ENCODE measurements at regions not wholly inside any gene's neighbourhood (a gene's known extent, or its start where the extent isn't known, plus 50 kb on each side); places are given as distances from the start of the nearest gene placed in this dataset.

DNA sequence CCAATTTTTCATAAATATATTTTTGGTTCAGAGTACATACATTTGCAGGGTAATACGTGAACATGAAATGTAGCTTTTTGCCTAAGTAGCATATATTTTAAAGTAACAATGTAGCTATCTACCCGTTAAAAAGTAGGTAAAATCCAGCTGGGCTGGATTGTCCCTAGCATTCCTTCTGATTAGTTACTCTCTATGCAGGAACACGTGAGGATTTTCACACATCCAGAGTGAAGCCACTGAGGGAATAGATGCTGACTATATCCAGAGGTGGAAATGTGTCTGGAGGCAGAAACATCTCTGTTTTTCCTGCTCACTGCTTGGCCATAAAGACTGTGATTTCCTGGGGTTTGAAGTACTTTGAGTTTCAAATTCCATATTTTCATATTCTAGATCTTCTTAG, 338.9 kb upstream of the KIAA1217 start:
- TF ChIP-seq, protein P1, sequence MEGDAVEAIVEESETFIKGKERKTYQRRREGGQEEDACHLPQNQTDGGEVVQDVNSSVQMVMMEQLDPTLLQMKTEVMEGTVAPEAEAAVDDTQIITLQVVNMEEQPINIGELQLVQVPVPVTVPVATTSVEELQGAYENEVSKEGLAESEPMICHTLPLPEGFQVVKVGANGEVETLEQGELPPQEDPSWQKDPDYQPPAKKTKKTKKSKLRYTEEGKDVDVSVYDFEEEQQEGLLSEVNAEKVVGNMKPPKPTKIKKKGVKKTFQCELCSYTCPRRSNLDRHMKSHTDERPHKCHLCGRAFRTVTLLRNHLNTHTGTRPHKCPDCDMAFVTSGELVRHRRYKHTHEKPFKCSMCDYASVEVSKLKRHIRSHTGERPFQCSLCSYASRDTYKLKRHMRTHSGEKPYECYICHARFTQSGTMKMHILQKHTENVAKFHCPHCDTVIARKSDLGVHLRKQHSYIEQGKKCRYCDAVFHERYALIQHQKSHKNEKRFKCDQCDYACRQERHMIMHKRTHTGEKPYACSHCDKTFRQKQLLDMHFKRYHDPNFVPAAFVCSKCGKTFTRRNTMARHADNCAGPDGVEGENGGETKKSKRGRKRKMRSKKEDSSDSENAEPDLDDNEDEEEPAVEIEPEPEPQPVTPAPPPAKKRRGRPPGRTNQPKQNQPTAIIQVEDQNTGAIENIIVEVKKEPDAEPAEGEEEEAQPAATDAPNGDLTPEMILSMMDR (IDR thresholded peaks at IDR 0.05): no peak
- peaks cover 0 to 11% (median 0%) of the 10 kb centered on the region in 7 donors for H3K27me3 ChIP-seq
- ATAC-seq: no peak
- no peak for DNase-seq
- intact Hi-C loops (cut with DNase I): no loop called here
- H3K36me3 ChIP-seq: no peaks in the 10 kb centered on the region
- H3K4me1 ChIP-seq: peaks cover 0 to 5% (median 0%) of the 10 kb centered on the region in 9 donors
- H3K27ac ChIP-seq: no peak overlapping the region
- H3K9me3 ChIP-seq: no peaks in the 10 kb centered on the region
- no peak overlapping the region for H3K4me3 ChIP-seq
- WGBS, 2 donors: 69 to 71% methylated on average over 3 of the region's 3 CpGs

DNA sequence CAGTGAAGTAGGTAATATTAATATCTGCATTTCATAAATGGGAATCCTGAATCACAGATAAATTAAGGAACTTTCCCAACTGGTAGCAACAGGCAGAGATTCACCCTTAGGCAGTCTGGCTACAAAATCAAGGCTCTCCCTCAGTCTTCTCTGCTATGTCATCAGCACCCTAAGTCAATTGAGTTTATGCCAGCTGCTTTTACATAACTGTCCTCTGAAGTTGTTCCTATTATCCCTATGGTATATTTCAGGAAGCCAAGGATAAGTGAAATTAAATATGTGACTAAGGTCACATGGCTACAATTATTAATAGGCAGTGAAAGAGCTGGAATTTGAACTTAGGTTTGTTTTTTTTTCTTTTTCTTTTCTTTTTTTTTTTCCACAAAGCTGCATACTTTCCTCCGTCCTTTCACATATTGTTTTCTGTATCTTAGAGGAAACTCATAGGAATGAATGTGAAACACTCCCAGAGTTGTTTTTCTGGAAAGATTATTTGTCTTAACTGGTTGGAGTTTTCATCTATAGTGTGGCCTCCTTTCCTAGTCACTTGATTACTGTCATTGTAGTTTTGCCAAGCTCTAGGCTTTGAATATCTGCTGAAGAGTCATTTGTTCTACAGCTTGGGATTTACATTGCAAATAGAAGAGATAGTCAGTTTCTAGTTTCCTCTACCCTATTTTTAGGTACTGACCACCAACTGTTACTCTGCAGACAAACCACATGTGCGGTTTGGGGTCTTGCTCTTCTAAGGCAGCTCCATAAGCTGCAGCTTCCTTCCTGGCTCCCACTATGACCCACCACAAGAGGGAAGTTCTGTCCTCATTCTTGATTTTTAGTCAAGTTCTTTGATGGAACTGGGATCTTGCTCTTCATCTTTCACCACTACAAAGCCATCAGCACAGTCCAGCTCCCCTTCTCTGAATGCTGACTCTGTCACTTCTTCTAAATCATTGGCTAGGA, 338.0 kb upstream of the KIAA1217 start:
- Histone ChIP-seq H3K36me3 (no peaks in the 10 kb centered on the region), H3K27ac (no peak overlapping the region), H3K9me3 (no peaks in the 10 kb centered on the region), H3K27me3 (peaks cover 0 to 11% (median 0%) of the 10 kb centered on the region in 7 donors), H3K4me3 (no peak overlapping the region), H3K4me1 (peaks cover 0 to 5% (median 0%) of the 10 kb centered on the region in 9 donors)
- TF ChIP-seq, protein P1 (IDR thresholded peaks at IDR 0.05): no peak
- no peak for ATAC-seq
- 34 to 38% methylated on average over 2 of the region's 2 CpGs for WGBS, 2 donors
- no peak for DNase-seq
- intact Hi-C loops (cut with DNase I): no loop called here

DNA sequence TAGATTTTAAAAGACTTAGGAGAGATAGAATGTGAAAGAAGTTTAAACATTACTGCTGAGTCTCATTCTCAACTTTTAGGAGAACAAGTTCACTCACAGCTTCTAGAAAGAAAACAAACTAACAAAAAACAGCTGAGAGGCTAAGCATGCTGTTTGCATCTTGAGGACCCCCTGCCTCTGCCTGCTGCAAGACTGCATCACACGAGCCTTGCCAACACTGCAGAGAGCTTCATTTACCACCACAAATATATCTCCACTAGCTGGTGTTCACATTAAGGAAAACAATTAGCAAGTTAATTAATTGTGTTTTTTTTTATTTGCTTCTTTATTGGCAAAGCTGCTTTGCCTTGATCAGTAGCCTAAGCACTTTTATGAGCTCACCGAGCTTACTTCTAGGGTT, 336.6 kb upstream of the KIAA1217 start:
- WGBS, 2 donors: 66 to 68% methylated on average over 2 of the region's 2 CpGs
- no peak overlapping the region for H3K4me3 ChIP-seq
- TF ChIP-seq, protein P1 (IDR thresholded peaks at IDR 0.05): no peak
- DNase-seq: no peak
- H3K4me1 ChIP-seq: peaks cover 0 to 5% (median 0%) of the 10 kb centered on the region in 9 donors
- no peak overlapping the region for H3K27ac ChIP-seq
- ATAC-seq: no peak
- peaks cover 0 to 11% (median 0%) of the 10 kb centered on the region in 7 donors for H3K27me3 ChIP-seq
- H3K36me3 ChIP-seq: no peaks in the 10 kb centered on the region
- H3K9me3 ChIP-seq: no peaks in the 10 kb centered on the region
- intact Hi-C loops (cut with DNase I): no loop called here

DNA sequence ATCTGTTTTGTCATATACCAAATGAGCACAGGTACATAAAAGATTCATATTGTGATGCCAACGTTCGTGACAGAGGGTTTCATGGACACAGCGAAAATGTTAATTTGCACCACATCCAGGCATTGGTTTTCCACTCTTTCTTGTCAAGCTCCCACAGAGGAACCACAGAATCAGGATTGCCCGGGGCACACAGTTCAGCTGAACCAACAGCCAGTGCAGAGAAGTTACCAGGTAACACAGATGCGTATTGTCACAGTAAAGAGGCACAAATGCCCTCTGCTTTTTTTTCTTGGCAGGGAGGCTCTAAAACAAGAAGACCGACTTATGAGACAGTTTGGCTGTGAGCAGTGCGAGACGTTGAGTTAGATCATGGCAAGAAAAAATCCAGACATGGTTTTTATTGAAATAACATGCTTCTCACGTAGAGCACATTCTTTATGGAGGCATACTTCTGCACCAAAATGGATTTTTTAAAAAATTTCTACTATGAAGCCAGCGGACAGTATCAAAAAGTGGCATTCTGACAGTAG, 331.1 kb upstream of the KIAA1217 start:
- DNase-seq: no peak
- no peaks in the 10 kb centered on the region for H3K36me3 ChIP-seq
- no peak overlapping the region for H3K4me3 ChIP-seq
- no peak for ATAC-seq
- intact Hi-C loops (cut with DNase I): no loop called here
- TF ChIP-seq, protein P1 (IDR thresholded peaks at IDR 0.05): no peak
- no peaks in the 10 kb centered on the region for H3K9me3 ChIP-seq
- WGBS, 2 donors: 84 to 85% methylated on average over 10 of the region's 10 CpGs
- H3K27ac ChIP-seq: no peak overlapping the region
- no peaks in the 10 kb centered on the region for H3K4me1 ChIP-seq
- peaks cover 0 to 9% (median 2%) of the 10 kb centered on the region in 7 donors for H3K27me3 ChIP-seq

Measured in heart right ventricle (tissue), 16 donors.